ENCODE measurements at regions not wholly inside any gene's neighbourhood (a gene's known extent, or its start where the extent isn't known, plus 50 kb on each side); places are given as distances from the start of the nearest gene placed in this dataset.

GRCh38 chr18:45166341-45166835 is 448.9 kb upstream of the SLC14A2 start:
- TF ChIP-seq, protein P1, sequence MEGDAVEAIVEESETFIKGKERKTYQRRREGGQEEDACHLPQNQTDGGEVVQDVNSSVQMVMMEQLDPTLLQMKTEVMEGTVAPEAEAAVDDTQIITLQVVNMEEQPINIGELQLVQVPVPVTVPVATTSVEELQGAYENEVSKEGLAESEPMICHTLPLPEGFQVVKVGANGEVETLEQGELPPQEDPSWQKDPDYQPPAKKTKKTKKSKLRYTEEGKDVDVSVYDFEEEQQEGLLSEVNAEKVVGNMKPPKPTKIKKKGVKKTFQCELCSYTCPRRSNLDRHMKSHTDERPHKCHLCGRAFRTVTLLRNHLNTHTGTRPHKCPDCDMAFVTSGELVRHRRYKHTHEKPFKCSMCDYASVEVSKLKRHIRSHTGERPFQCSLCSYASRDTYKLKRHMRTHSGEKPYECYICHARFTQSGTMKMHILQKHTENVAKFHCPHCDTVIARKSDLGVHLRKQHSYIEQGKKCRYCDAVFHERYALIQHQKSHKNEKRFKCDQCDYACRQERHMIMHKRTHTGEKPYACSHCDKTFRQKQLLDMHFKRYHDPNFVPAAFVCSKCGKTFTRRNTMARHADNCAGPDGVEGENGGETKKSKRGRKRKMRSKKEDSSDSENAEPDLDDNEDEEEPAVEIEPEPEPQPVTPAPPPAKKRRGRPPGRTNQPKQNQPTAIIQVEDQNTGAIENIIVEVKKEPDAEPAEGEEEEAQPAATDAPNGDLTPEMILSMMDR (conservative IDR thresholded peaks at IDR 0.05; ENCODE audit: low read depth in 2 of 2) = no peak
- no peak for TF ChIP-seq REST (IDR thresholded peaks at IDR 0.05; ENCODE audit: unreplicated experiment)
- TF ChIP-seq EZH2 (IDR thresholded peaks at IDR 0.05; ENCODE audit: low read depth, unreplicated experiment) = no peak
- TF ChIP-seq JUNB (IDR thresholded peaks at IDR 0.05; ENCODE audit: unreplicated experiment) = no peak
- no peak for TF ChIP-seq CREB1 (CRISPR knock-in tag; IDR thresholded peaks at IDR 0.05; ENCODE audit: low read depth)
- no peak for TF ChIP-seq EZH2phosphoT487 (IDR thresholded peaks at IDR 0.05; ENCODE audit: unreplicated experiment)
- TF ChIP-seq STAT1 (IDR thresholded peaks at IDR 0.05; ENCODE audit: unreplicated experiment) = no peak
- no peak for TF ChIP-seq POLR2AphosphoS5 (IDR thresholded peaks at IDR 0.05; ENCODE audit: low read depth)
- TF ChIP-seq ZNF331 (CRISPR knock-in tag; IDR thresholded peaks at IDR 0.05; ENCODE audit: low read depth) = no peak
- no peak for TF ChIP-seq ZNF114 (CRISPR knock-in tag; IDR thresholded peaks at IDR 0.05)
